ENCODE measurements at regions not wholly inside any gene's neighbourhood (a gene's known extent, or its start where the extent isn't known, plus 50 kb on each side); places are given as distances from the start of the nearest gene placed in this dataset.

DNA sequence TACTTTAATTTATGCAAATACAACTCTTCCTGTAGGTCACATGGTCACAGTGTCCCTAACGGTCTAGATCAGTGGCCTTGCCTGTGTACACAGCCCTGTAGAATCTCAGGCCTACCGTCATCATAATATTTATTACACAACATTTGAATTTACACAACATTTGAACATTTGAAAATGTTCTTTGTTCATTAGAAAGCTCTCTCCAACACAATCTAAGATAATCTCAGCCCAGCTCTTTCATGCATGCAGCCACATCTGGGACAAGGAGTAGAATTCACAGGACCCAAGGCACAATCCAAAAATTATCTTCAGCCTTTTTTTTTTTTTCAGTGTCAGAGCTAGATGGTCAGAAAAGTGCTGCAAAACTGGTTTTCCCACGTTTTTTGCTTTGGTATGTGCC, 892.8 kb downstream of the TFAP2A start:
- TF ChIP-seq, protein P1, sequence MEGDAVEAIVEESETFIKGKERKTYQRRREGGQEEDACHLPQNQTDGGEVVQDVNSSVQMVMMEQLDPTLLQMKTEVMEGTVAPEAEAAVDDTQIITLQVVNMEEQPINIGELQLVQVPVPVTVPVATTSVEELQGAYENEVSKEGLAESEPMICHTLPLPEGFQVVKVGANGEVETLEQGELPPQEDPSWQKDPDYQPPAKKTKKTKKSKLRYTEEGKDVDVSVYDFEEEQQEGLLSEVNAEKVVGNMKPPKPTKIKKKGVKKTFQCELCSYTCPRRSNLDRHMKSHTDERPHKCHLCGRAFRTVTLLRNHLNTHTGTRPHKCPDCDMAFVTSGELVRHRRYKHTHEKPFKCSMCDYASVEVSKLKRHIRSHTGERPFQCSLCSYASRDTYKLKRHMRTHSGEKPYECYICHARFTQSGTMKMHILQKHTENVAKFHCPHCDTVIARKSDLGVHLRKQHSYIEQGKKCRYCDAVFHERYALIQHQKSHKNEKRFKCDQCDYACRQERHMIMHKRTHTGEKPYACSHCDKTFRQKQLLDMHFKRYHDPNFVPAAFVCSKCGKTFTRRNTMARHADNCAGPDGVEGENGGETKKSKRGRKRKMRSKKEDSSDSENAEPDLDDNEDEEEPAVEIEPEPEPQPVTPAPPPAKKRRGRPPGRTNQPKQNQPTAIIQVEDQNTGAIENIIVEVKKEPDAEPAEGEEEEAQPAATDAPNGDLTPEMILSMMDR (IDR thresholded peaks at IDR 0.05): no peak
- TF ChIP-seq POLR2A (IDR thresholded peaks at IDR 0.05): no peak

Measured in vagina (tissue), 2 donors.